Keratinocyte (primary cell): ENCODE measurements at regions not wholly inside any gene's neighbourhood (a gene's known extent, or its start where the extent isn't known, plus 50 kb on each side); places are given as distances from the start of the nearest gene placed in this dataset.

ENCODE experiments used
- CTCF ChIP-seq, 3 experiments: IDR thresholded peaks in 1 of 3; conservative IDR thresholded peaks in 1 of 3; optimal IDR thresholded peaks in 1 of 3; 2 replicates in 2 of 3; 3 replicates in 1 of 3; pipeline versions ENCODE3 to v1.5.1; 2011; ENCODE audit warnings: low read length in 3 of 3, mild to moderate bottlenecking in 3 of 3, moderate library complexity in 2 of 3, control low read depth in 1 of 3, inconsistent platforms in 1 of 3; ENCODE audit not compliant: insufficient read depth in 2 of 3; ENCODE audit errors: extremely low read depth in 1 of 3
- EZH2 ChIP-seq: IDR thresholded peaks from one replicate; pipeline ENCODE4 v1.6.1; 2012; ENCODE audit warnings: inconsistent platforms, mild to moderate bottlenecking, low read length, moderate library complexity

GRCh38 chr1:198959032-198959431 lies 320.2 kb downstream of the PTPRC start:
- TF ChIP-seq CTCF (optimal IDR thresholded peaks at IDR 0.05 in 1 of 3, IDR thresholded peaks at IDR 0.05 in 1 of 3, conservative IDR thresholded peaks at IDR 0.05 in 1 of 3; ENCODE audit: extremely low read depth in 1 of 3, insufficient read depth in 2 of 3, low read length in 3 of 3): no peak
- TF ChIP-seq EZH2: no peak
